ENCODE measurements at regions not wholly inside any gene's neighbourhood (a gene's known extent, or its start where the extent isn't known, plus 50 kb on each side); places are given as distances from the start of the nearest gene placed in this dataset.

- TF ChIP-seq POLR2A (IDR thresholded peaks at IDR 0.05; ENCODE audit: low read length), result no peak
- TF ChIP-seq GATA1 (IDR thresholded peaks at IDR 0.05; ENCODE audit: low read depth, low read length), result no peak
Observed at GRCh38 chr13:73745190-73745589, 389.0 kb downstream of the KLF12 start.
